Neural progenitor cell (in vitro differentiated cells): ENCODE measurements at regions not wholly inside any gene's neighbourhood (a gene's known extent, or its start where the extent isn't known, plus 50 kb on each side); places are given as distances from the start of the nearest gene placed in this dataset.

Experiments used
- CTCF ChIP-seq: fragments of 200-600 bp; sonication (generic); IDR thresholded peaks from 2 replicates; pipeline ENCODE4 v1.5.1; 2017; ENCODE audit warnings: antibody characterized with exemption, mild to moderate bottlenecking
- EZH2 ChIP-seq: fragments of 200-600 bp; sonication (generic); IDR thresholded peaks from 2 replicates; pipeline ENCODE4 v1.6.1; 2017; ENCODE audit warnings: antibody characterized with exemption, mild to moderate bottlenecking, moderate library complexity

GRCh38 chr3:5690490-5690889, 503.0 kb downstream of the EDEM1 start:
- TF ChIP-seq CTCF (no peak), EZH2 (no peak)
